ENCODE measurements at regions not wholly inside any gene's neighbourhood (a gene's known extent, or its start where the extent isn't known, plus 50 kb on each side); places are given as distances from the start of the nearest gene placed in this dataset.

DNA sequence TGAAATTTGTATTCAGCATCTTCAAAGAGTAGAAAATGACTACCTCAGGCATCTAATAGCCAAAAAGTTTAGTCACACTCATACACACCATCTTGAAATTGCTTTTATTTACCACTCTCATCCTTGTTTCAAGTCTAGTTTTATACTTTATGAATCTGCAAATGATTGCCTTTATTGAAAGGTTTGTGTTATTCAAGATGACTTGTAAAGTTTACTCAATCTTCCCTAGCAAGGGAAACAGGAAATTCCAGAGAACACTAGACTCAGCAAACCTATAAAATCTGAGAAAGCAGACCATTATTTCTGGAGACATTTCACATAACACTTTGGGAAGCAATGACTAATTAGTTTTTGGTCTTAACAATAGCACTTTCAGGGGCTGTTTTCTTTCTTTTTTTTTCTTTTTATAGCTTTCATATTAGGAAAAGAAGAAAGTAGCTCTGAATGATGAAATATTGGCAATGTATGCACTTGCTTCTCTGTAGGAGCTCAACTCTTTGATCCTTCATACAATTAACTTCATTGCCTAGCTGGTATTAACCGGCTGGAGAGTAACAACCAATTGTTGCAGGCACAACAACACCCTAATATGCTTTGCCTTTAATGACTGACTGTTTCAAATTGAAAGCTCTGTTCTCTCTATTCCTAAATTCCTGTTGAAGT, 68.9 kb upstream of the HDAC9 start:
- DNase-seq (ENCODE audit: low read depth, low spot score) (no peak), ATAC-seq (no peak), FAIRE-seq (no peak)
- ChIA-PET RAD21 (ENCODE audit: unreplicated experiment) (no interaction called here), SMC1A (ENCODE audit: uncharacterized antibody, unreplicated experiment) (interaction anchor here (0.9 to 1.3 kb wide), 3 partner anchors 10 to 33 kb away, joined by 3 read pairs; no protein-coding TSS in a partner anchor), CTCF (interaction anchor here (0.6 to 0.8 kb wide), 2 partner anchors 12 to 275 kb away, joined by 3 read pairs; no protein-coding TSS in a partner anchor), POLR2A (interaction anchor here (0.9 kb wide), 1 partner anchor 8 kb away, joined by 8 read pairs; no protein-coding TSS in a partner anchor)
- H3K36me3 ChIP-seq (ENCODE audit: control insufficient read depth in 2 of 2, insufficient read depth in 2 of 2, low read length in 1 of 2), result no peaks in the 10 kb centered on the region
- in situ Hi-C loops (cut with MboI) (no loop called here), intact Hi-C loops (cut with micrococcal nuclease; ENCODE audit: unreplicated experiment) (no loop called here)
- no peaks in the 10 kb centered on the region for H3K79me2 ChIP-seq (ENCODE audit: control insufficient read depth, insufficient read depth, low read length)
- no peaks in the 10 kb centered on the region for H3K27me3 ChIP-seq (replicated peaks in 1 of 2; ENCODE audit: control insufficient read depth in 2 of 2, insufficient read depth in 2 of 2, low read length in 1 of 2)
- BruUV-seq (replicated peaks), result no TSS peak
- H2AFZ ChIP-seq (ENCODE audit: control insufficient read depth, low read depth, low read length), result no peak overlapping the region
- 77% methylated on average over 1 of the region's 1 CpG for WGBS (ENCODE audit: insufficient coverage, insufficient replicate concordance, low lambda C conversion rate, missing lambda C conversion rate)
- H3K4me2 ChIP-seq (ENCODE audit: control insufficient read depth, insufficient read depth), result no peak overlapping the region
- no peak for TF ChIP-seq ZNF622 (IDR thresholded peaks at IDR 0.05)
- TF ChIP-seq PAX5 (IDR thresholded peaks at IDR 0.05; ENCODE audit: borderline replicate concordance, low read depth, low read length), result no peak
- no peak for TF ChIP-seq PAX8 (IDR thresholded peaks at IDR 0.05)
- TF ChIP-seq, protein P1, sequence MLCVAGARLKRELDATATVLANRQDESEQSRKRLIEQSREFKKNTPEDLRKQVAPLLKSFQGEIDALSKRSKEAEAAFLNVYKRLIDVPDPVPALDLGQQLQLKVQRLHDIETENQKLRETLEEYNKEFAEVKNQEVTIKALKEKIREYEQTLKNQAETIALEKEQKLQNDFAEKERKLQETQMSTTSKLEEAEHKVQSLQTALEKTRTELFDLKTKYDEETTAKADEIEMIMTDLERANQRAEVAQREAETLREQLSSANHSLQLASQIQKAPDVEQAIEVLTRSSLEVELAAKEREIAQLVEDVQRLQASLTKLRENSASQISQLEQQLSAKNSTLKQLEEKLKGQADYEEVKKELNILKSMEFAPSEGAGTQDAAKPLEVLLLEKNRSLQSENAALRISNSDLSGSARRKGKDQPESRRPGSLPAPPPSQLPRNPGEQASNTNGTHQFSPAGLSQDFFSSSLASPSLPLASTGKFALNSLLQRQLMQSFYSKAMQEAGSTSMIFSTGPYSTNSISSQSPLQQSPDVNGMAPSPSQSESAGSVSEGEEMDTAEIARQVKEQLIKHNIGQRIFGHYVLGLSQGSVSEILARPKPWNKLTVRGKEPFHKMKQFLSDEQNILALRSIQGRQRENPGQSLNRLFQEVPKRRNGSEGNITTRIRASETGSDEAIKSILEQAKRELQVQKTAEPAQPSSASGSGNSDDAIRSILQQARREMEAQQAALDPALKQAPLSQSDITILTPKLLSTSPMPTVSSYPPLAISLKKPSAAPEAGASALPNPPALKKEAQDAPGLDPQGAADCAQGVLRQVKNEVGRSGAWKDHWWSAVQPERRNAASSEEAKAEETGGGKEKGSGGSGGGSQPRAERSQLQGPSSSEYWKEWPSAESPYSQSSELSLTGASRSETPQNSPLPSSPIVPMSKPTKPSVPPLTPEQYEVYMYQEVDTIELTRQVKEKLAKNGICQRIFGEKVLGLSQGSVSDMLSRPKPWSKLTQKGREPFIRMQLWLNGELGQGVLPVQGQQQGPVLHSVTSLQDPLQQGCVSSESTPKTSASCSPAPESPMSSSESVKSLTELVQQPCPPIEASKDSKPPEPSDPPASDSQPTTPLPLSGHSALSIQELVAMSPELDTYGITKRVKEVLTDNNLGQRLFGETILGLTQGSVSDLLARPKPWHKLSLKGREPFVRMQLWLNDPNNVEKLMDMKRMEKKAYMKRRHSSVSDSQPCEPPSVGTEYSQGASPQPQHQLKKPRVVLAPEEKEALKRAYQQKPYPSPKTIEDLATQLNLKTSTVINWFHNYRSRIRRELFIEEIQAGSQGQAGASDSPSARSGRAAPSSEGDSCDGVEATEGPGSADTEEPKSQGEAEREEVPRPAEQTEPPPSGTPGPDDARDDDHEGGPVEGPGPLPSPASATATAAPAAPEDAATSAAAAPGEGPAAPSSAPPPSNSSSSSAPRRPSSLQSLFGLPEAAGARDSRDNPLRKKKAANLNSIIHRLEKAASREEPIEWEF (IDR thresholded peaks at IDR 0.05; ENCODE audit: insufficient replicate concordance, low read depth, low read length), result no peak
- TF ChIP-seq, protein P2, sequence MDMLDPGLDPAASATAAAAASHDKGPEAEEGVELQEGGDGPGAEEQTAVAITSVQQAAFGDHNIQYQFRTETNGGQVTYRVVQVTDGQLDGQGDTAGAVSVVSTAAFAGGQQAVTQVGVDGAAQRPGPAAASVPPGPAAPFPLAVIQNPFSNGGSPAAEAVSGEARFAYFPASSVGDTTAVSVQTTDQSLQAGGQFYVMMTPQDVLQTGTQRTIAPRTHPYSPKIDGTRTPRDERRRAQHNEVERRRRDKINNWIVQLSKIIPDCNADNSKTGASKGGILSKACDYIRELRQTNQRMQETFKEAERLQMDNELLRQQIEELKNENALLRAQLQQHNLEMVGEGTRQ (IDR thresholded peaks at IDR 0.05; ENCODE audit: borderline replicate concordance, low read depth, low read length), result no peak
- no peak for TF ChIP-seq RBBP5 (conservative IDR thresholded peaks at IDR 0.05)
- TF ChIP-seq BACH1 (IDR thresholded peaks at IDR 0.05; ENCODE audit: borderline replicate concordance), result no peak
- TF ChIP-seq ATF7 (IDR thresholded peaks at IDR 0.05; ENCODE audit: low read depth), result no peak
- TF ChIP-seq ZSCAN29 (IDR thresholded peaks at IDR 0.05), result no peak
- no peak for TF ChIP-seq SRF (IDR thresholded peaks at IDR 0.05; ENCODE audit: low read depth in 2 of 2, low read length in 2 of 2)
- TF ChIP-seq, protein P3, sequence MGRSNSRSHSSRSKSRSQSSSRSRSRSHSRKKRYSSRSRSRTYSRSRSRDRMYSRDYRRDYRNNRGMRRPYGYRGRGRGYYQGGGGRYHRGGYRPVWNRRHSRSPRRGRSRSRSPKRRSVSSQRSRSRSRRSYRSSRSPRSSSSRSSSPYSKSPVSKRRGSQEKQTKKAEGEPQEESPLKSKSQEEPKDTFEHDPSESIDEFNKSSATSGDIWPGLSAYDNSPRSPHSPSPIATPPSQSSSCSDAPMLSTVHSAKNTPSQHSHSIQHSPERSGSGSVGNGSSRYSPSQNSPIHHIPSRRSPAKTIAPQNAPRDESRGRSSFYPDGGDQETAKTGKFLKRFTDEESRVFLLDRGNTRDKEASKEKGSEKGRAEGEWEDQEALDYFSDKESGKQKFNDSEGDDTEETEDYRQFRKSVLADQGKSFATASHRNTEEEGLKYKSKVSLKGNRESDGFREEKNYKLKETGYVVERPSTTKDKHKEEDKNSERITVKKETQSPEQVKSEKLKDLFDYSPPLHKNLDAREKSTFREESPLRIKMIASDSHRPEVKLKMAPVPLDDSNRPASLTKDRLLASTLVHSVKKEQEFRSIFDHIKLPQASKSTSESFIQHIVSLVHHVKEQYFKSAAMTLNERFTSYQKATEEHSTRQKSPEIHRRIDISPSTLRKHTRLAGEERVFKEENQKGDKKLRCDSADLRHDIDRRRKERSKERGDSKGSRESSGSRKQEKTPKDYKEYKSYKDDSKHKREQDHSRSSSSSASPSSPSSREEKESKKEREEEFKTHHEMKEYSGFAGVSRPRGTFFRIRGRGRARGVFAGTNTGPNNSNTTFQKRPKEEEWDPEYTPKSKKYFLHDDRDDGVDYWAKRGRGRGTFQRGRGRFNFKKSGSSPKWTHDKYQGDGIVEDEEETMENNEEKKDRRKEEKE (IDR thresholded peaks at IDR 0.05), result no peak
- TF ChIP-seq SP1 (IDR thresholded peaks at IDR 0.05; ENCODE audit: low read depth, low read length), result no peak
- TF ChIP-seq NBN (IDR thresholded peaks at IDR 0.05), result no peak
- H3K4me1 ChIP-seq (ENCODE audit: control insufficient read depth, insufficient read depth, low read length), result no peaks in the 10 kb centered on the region
- H3K27ac ChIP-seq (ENCODE audit: control insufficient read depth, insufficient read depth), result no peak overlapping the region
- no peak overlapping the region for H3K9ac ChIP-seq (ENCODE audit: control insufficient read depth, insufficient read depth, low read length)
- H3K9me3 ChIP-seq (replicated peaks; ENCODE audit: control insufficient read depth, insufficient read depth, low read length), result no peaks in the 10 kb centered on the region
- H4K20me1 ChIP-seq (ENCODE audit: control insufficient read depth, insufficient read depth), result no peaks in the 10 kb centered on the region
- no peak overlapping the region for H3K4me3 ChIP-seq
